MM.1S (cell line): ENCODE measurements at regions not wholly inside any gene's neighbourhood (a gene's known extent, or its start where the extent isn't known, plus 50 kb on each side); places are given as distances from the start of the nearest gene placed in this dataset.

Source experiments
- EZH2 ChIP-seq: fragments of 300-600 bp; sonication (generic); optimal IDR thresholded peaks from 2 replicates; pipeline ENCODE3; 2017; ENCODE audit warnings: low read depth, mild to moderate bottlenecking, antibody characterized with exemption, low read length, mixed read lengths
- EZH2phosphoT487 ChIP-seq: fragments of 300-600 bp; sonication (generic); IDR thresholded peaks from 2 replicates; pipeline ENCODE4 v1.6.1; 2018; ENCODE audit warnings: antibody characterized with exemption, low read length
- TF ChIP-seq, protein P1 (sequence below): fragments of 300-600 bp; sonication (generic); IDR thresholded peaks from 2 replicates; pipeline ENCODE4 v1.5.1; 2016; ENCODE audit warnings: antibody characterized with exemption, low read length, mixed read lengths

DNA sequence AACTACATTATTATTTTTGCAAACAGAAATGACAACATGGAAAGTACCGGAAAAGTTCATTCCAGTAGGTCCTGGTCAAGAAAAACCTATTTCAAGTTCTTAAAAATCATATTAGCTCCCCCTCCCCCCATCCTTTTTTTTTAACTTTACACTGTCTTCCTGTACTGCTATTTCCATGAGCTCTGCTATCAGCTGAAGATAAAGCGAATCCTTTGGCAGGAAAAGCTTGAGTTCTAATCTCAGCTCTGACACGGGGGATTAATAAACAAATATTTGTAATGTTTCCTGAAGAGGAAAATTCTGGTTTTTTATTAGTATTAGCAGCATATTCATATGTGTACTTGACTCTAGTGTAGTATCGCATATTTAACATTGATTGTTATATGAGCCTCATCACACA lies 190.7 kb upstream of the ESRRG start:
- TF ChIP-seq, protein P1, sequence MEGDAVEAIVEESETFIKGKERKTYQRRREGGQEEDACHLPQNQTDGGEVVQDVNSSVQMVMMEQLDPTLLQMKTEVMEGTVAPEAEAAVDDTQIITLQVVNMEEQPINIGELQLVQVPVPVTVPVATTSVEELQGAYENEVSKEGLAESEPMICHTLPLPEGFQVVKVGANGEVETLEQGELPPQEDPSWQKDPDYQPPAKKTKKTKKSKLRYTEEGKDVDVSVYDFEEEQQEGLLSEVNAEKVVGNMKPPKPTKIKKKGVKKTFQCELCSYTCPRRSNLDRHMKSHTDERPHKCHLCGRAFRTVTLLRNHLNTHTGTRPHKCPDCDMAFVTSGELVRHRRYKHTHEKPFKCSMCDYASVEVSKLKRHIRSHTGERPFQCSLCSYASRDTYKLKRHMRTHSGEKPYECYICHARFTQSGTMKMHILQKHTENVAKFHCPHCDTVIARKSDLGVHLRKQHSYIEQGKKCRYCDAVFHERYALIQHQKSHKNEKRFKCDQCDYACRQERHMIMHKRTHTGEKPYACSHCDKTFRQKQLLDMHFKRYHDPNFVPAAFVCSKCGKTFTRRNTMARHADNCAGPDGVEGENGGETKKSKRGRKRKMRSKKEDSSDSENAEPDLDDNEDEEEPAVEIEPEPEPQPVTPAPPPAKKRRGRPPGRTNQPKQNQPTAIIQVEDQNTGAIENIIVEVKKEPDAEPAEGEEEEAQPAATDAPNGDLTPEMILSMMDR: no peak
- TF ChIP-seq EZH2 (no peak), EZH2phosphoT487 (no peak)
